Esophagus muscularis mucosa (tissue), 4 donors: ENCODE measurements at regions not wholly inside any gene's neighbourhood (a gene's known extent, or its start where the extent isn't known, plus 50 kb on each side); places are given as distances from the start of the nearest gene placed in this dataset.

Experiments used
- DNase-seq: peaks from one replicate; pipeline ENCODE4 v3.0.0-alpha.2; 2017; ENCODE audit errors: extremely low spot score
- H3K27ac ChIP-seq, 4 donors: fragments of 200-600 bp; sonication (generic); replicated peaks in 1 of 4; 1 replicate in 3 of 4; 2 replicates in 1 of 4; pipeline ENCODE4 v1.5.1; 2016 to 2019; ENCODE audit warnings: mild to moderate bottlenecking in 1 of 4
- H3K27me3 ChIP-seq, 4 donors: fragments of 200-600 bp; sonication (generic); one replicate each; pipeline versions ENCODE4 v1.5.1 to v1.6.0; 2016 to 2019
- H3K36me3 ChIP-seq, 4 donors: fragments of 200-600 bp; sonication (generic); one replicate each; pipeline ENCODE4 v1.5.1; 2016 to 2019
- H3K4me1 ChIP-seq, 4 donors: fragments of 200-600 bp; sonication (generic); one replicate each; pipeline ENCODE4 v1.5.1; 2016 to 2019
- H3K4me3 ChIP-seq, 4 donors: fragments of 200-600 bp; sonication (generic); 1 replicate in 2 of 4; 2 replicates in 2 of 4; pipeline ENCODE4 v1.5.1; 2016 to 2019; ENCODE audit warnings: mild to moderate bottlenecking in 4 of 4, moderate library complexity in 1 of 4
- H3K9me3 ChIP-seq, 4 donors: fragments of 200-600 bp; sonication (generic); 1 replicate in 3 of 4; 2 replicates in 1 of 4; pipeline ENCODE4 v1.5.1; 2016 to 2019
- EP300 ChIP-seq: sonication (generic); formaldehyde crosslinking; IDR thresholded peaks from one replicate; pipeline ENCODE4 v1.6.1; 2017; ENCODE audit warnings: antibody characterized with exemption
- POLR2A ChIP-seq: fragments of 450-650 bp; IDR thresholded peaks from one replicate; pipeline ENCODE4 v1.6.1; 2017; ENCODE audit warnings: antibody characterized with exemption, moderate library complexity, mild to moderate bottlenecking, low read depth
- POLR2AphosphoS5 ChIP-seq, 2 donors: sonication (generic); formaldehyde crosslinking; IDR thresholded peaks; one replicate each; pipeline ENCODE4 v1.6.1; 2017; ENCODE audit warnings: antibody characterized with exemption in 2 of 2
- WGBS: methylation state at CpG from one replicate; pipeline ENCODE4 v1.1.5; 2018; 5-methylcytosine and 5-hydroxymethylcytosine counted together
- intact Hi-C: fragments of 100-400 bp; cut with DNase I; formaldehyde crosslinking; loops from one replicate; pipeline ENCODE4 v1.15.1; 2023
- TF ChIP-seq, protein P1 (sequence below), 3 experiments: fragments of 200-600 bp in 2 of 3; fragments of 450-650 bp in 1 of 3; sonication (generic) in 2 of 3; IDR thresholded peaks; one replicate each; pipeline ENCODE4 v1.5.1; 2017 to 2019; ENCODE audit warnings: antibody characterized with exemption in 3 of 3, mild to moderate bottlenecking in 2 of 3, moderate library complexity in 1 of 3

DNA sequence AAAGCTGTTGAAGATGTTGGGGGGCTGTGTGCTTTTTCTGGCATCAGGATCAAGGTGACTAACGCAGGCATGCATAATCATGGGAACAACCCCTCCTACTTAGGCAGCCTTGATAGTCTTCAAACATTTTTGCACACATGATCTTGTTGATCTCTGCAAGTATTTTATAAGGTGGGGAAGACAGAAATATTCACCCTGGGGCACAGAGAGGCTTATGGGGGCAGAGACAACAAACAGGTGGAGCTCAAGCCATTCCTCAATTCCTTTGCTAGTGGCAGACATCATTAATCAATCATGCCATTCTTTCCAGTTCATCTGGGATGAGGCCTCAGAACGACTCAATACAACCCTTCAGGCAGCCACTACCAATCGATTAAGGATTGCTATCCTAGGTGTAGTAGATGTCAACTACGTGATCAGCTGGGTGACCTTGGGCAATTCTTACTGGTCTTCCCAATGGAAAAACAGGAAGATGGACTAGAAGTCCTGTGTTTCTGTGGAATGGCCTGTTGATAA lies 110.3 kb upstream of the SMAD3 start:
- Histone ChIP-seq H3K4me3 (no peak overlapping the region), H3K27ac (no peak overlapping the region), H3K36me3 (no peaks in the 10 kb centered on the region), H3K4me1 (no peaks in the 10 kb centered on the region), H3K27me3 (no peaks in the 10 kb centered on the region), H3K9me3 (no peaks in the 10 kb centered on the region)
- WGBS = 67% methylated on average over 4 of the region's 4 CpGs
- DNase-seq = no peak
- TF ChIP-seq EP300 (no peak), POLR2AphosphoS5 (IDR thresholded peaks at IDR 0.05) (no peak), POLR2A (no peak)
- TF ChIP-seq, protein P1, sequence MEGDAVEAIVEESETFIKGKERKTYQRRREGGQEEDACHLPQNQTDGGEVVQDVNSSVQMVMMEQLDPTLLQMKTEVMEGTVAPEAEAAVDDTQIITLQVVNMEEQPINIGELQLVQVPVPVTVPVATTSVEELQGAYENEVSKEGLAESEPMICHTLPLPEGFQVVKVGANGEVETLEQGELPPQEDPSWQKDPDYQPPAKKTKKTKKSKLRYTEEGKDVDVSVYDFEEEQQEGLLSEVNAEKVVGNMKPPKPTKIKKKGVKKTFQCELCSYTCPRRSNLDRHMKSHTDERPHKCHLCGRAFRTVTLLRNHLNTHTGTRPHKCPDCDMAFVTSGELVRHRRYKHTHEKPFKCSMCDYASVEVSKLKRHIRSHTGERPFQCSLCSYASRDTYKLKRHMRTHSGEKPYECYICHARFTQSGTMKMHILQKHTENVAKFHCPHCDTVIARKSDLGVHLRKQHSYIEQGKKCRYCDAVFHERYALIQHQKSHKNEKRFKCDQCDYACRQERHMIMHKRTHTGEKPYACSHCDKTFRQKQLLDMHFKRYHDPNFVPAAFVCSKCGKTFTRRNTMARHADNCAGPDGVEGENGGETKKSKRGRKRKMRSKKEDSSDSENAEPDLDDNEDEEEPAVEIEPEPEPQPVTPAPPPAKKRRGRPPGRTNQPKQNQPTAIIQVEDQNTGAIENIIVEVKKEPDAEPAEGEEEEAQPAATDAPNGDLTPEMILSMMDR (IDR thresholded peaks at IDR 0.05) = no peak
- intact Hi-C loops = no loop called here

DNA sequence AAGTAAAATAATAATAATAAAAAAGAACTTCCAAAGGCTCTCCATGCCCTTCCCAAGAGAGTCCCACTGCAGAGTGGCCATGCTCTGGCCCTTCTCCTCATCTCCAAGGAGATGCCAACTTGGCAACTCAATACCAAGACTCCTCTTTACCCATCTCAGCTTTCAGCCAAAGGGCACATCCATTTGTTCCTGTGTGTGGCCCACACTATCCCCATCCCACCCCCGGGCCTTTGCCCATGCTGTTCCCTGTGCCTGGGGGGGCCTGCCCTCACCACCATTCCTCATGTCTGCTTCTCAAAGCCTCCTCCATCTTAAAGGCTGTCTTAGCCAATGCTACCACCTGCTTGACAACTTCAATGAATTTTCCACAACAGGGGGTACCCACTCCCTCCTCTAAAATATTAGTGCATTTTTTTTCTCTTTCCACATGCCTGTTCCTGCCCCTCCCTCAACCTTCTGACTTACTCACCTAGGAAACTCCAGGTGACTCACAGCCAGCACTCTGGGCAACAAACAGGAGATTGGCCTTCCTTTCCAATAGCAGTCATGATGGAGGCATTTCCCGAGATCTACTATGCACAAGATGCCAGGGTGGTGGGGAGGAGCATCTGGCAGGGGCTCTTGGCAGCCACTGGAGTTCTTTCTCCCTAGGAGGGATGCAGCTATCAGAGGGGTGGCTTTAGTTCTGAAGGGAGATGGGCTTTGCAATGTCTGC lies 109.4 kb upstream of the SMAD3 start:
- Histone ChIP-seq H3K36me3 (no peaks in the 10 kb centered on the region), H3K27ac (no peak overlapping the region), H3K9me3 (no peaks in the 10 kb centered on the region), H3K4me3 (no peak overlapping the region), H3K27me3 (no peaks in the 10 kb centered on the region), H3K4me1 (no peaks in the 10 kb centered on the region)
- intact Hi-C loops = no loop called here
- WGBS = 92% methylated on average over 2 of the region's 2 CpGs
- DNase-seq = no peak
- TF ChIP-seq, protein P1 (IDR thresholded peaks at IDR 0.05) = no peak
- TF ChIP-seq POLR2AphosphoS5 (IDR thresholded peaks at IDR 0.05) (no peak), POLR2A (no peak), EP300 (no peak)

DNA sequence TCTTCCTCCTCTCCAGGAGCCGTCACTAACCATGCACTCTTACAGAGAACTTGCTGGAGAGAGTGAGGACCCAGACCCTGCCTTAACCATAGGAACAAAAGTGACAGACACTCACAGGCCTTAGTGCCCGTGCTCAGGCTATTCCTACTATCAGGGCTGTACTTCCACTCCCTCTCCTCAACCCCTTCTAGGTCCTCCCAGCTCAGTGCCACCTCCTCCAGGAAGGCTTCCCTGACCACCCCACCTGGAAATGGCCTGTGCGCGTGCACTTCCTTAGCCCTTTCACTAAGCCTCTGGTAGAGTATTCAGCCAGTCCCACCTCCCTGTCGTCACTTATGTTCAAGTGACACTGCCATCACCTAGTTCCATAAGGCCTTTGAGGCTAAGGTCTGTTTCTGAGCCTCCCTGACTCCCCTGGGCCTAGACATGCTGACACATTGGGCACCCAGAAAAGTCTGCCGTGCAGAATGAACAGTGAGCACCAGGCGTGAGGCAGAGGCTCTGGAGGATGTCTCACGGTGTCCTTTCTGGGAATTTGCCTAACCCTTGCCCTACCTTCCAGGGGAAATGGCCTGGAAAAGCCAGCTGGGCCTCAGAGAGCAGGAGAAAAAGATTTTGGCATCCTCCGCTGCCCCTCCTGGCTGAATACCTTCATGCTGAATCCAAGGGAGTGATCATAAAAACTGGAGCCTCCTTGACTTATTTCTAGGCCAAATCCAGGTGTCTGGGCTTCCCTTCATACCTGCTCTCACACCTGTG lies 108.6 kb upstream of the SMAD3 start:
- intact Hi-C loops = no loop called here
- H3K4me1 ChIP-seq = no peaks in the 10 kb centered on the region
- WGBS = 92% methylated on average over 6 of the region's 9 CpGs
- TF ChIP-seq POLR2AphosphoS5 (IDR thresholded peaks at IDR 0.05) (no peak), POLR2A (no peak), EP300 (no peak)
- TF ChIP-seq, protein P1 (IDR thresholded peaks at IDR 0.05) = no peak
- H3K27me3 ChIP-seq = no peaks in the 10 kb centered on the region
- H3K36me3 ChIP-seq = no peaks in the 10 kb centered on the region
- no peak for DNase-seq
- H3K9me3 ChIP-seq = no peaks in the 10 kb centered on the region
- H3K27ac ChIP-seq = no peak overlapping the region
- no peak overlapping the region for H3K4me3 ChIP-seq

DNA sequence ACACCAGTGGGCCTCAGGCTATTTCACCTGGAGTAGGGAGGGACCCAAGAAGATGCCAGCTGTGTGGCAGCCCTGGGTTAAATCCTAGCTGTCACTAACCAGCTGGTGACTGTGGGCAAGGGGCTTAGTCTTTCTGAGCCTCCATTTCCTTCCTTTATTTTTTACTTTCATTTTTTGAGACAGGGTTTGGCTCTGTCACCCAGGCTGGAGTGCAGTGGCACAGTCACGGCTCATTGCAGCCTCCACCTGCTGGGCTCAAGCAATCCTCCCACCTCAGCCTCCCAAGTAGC lies 108.0 kb upstream of the SMAD3 start:
- H3K27ac ChIP-seq = no peak overlapping the region
- H3K4me1 ChIP-seq = no peaks in the 10 kb centered on the region
- no peaks in the 10 kb centered on the region for H3K27me3 ChIP-seq
- no peaks in the 10 kb centered on the region for H3K9me3 ChIP-seq
- DNase-seq = no peak
- intact Hi-C loops = no loop called here
- WGBS = 88% methylated on average over 1 of the region's 1 CpG
- TF ChIP-seq, protein P1 (IDR thresholded peaks at IDR 0.05) = no peak
- TF ChIP-seq POLR2A (no peak), EP300 (no peak), POLR2AphosphoS5 (IDR thresholded peaks at IDR 0.05) (no peak)
- H3K36me3 ChIP-seq = no peaks in the 10 kb centered on the region
- H3K4me3 ChIP-seq = no peak overlapping the region
